ENCODE measurements at regions not wholly inside any gene's neighbourhood (a gene's known extent, or its start where the extent isn't known, plus 50 kb on each side); places are given as distances from the start of the nearest gene placed in this dataset.

DNA sequence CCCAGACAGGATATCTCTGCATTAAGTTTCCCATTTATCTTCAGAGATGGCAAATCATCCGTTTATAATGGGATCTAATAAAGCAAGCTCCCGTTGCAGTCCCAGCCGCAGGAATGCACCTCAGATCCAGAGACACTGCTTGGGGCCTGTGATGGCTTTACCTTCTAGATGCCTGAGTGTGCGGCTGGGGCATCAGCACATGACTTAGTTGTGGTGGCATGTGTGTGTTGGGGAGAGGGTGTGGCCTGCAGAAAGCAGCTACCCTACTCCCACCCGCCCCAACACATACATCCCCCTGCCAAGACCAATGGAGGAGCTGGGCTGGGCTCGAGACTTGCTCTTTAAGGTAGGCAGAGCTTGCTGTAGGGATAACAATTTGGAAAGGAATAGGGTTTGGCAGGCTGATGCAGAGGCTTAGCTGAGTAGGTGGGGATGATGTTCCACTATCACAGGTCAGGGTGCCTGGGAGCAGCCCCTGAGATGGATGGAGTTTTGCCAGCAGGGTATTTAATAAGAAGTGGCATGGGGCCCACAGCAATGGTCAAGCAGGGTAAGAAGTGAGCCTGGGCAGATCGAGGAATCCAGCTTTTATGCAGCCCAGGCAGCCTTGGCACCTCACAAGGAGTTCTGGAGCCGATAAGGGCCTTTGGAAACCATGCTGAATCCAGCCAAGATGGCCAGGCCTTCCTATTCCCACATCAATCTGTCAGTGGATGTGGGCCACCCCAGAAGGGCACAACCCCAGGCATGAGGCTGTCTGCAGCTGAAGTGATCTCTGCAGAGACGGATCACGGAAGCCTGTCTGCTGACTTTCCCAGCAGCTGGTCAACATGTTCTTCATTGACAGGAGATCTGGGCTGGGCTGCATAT, 601.3 kb downstream of the BUD13 start:
- DNase-seq, result no peak

- DNase-seq, result no peak
Measured at GRCh38 chr11:116170526-116171120, 602.2 kb downstream of the BUD13 start.

- DNase-seq, result no peak
Measured at GRCh38 chr11:116169776-116170175, 603.0 kb downstream of the BUD13 start.

DNA sequence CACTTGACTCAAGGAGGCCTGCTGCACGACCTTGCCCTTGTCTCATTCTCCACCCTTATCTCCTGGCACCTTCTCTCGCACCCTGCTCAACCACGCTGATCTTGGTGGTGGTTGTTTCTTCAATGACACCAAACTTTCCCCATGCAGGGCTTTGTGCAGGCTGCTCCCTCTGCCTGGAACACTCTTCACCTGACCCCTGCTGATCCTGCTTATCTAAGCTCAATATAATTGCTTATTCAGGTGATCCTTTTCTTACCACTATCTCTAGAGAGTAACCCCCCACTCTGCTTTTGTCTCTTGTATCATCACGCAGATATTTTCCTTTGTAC, 604.4 kb downstream of the BUD13 start:
- DNase-seq, result no peak

DNA sequence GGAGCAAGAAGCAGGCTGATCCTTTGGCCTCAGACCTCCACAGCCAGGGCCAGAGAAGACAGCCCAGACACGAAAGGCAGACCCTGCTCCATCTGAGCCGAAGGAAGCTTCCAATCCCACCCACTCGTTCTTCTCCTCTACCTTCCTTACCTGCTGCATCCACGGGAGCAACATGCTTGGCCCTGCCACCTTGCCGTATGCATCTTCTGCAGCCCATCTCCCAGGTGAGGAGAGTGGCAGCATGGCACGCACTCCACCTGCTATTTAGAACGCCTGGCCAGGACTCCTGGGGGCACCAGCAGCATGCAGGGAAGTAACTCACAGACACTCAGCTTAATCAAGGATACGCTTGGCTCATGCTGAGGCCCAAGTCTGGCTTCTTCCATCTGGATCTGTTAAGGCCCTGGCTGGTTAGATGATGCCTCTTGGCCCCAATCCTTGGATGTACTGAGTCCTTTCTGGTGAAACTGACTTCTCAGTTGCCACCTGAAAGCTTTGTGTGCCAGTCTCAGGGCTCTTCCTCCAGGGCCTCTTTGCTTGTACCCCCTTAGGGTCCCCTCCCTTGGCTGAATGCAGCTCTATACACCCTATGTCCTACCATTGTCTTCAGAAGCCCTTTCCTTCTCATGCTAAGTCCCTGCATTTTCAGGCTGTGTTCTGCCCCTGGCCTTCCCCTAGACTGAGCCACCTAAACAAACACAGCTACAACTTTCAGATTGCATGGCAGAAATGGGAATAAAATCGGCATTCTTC, 604.9 kb downstream of the BUD13 start:
- DNase-seq, result no peak

- DNase-seq, result no peak
Measured at GRCh38 chr11:116166573-116167465, 606.0 kb downstream of the BUD13 start.

GRCh38 chr11:116164843-116165242, 607.9 kb downstream of the BUD13 start:
- DNase-seq, result no peak

- no peak for DNase-seq
Measured at GRCh38 chr11:116162886-116163230, 609.9 kb downstream of the BUD13 start.

GRCh38 chr11:116162086-116162885, 610.5 kb downstream of the BUD13 start:
- DNase-seq, result no peak

DNA sequence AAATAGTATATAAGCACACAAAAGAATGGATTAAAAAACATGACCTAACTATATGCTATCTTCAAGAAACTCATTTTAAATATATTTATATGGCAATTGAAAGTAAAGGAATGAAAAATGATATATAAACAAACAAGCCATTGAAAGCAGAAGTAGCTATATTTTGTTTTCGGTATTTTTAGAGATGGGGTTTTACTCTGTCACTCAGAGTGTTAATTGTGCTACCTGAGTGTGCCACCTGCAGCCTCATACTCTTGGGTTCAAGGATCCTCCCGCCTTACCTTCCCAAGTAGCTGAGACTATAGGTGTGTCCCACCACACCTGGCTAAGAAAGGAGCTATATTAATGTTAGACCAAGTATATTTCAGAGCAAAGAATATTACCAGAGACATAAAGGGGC, 624.1 kb downstream of the BUD13 start:
- no peak for DNase-seq

- DNase-seq, result no peak
Measured at GRCh38 chr11:116148056-116148455, 624.7 kb downstream of the BUD13 start.

- DNase-seq, result no peak
Measured at GRCh38 chr11:116145187-116145865, 627.5 kb downstream of the BUD13 start.

DNA sequence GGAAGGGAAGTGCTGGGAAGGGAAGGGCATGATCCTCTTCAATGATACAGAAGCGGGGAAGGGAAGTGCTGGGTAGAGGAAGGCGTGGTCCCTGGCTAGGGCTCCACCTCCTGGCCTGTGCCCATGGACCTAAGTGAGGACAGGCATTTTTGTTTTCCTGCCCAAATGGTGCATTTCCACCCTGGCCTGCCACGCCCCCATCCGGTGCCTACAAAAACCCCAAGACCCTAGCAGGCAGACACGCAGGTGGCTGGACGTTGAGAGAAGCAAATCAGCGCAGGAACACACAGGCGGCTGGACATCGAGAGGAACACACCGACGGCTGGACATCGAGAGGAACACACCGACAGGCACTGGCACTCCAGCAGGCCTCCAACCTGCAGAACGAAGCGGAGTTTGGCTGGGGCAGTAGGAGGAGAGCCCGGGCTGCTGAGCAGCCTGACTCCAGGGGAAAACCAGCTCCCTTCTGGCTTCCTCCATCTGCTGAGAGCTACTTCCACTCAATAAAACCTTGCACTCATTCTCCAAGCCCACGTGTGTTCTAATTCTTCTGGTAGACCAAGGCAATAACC, 628.3 kb downstream of the BUD13 start:
- no peak for DNase-seq

- no peak for DNase-seq
Measured at GRCh38 chr11:116138280-116138679, 634.1 kb upstream of the CADM1 start.

DNA sequence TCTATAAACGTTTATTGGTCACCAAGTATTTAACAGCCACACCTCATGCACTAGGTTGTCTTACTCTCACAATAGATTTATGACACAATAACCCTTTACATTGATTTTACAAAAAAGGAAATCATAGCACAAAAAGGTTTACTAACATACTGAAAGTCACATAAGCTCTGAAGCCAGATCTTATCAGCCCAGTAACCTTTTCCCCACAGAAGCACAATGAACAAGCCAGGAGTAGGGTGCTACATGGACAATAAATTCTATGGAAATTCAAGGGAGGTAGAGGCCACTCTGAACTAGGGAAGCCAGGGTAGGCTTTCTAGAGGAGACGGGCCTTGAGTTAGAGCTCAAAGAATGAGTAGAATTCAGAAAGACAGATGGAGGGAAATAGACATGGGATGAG, 633.5 kb upstream of the CADM1 start:
- DNase-seq, result no peak

- no peak for DNase-seq
Measured at GRCh38 chr11:116136987-116137674, 632.9 kb upstream of the CADM1 start.

DNA sequence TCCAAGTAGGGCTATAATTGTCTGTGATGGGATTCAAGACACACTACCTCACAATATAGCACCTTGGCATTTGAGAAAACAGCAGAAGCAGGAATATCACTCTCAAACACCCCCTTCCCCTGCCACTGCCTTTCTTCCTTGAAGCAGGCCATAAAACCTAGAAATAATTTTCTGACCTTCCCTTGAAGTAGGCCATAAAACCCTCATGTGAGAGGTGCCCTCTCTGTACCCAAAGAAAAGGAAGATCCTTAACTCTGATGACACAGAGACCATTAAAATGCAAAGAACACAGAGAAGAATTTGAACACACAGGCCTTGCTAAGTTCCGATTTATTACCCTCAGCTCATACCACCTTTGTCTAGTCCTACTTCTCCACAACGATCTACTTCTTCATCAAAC, 631.7 kb upstream of the CADM1 start:
- DNase-seq, result no peak

- no peak for DNase-seq
Measured at GRCh38 chr11:116134450-116134849, 630.2 kb upstream of the CADM1 start.

- DNase-seq, result no peak
Measured at GRCh38 chr11:116132273-116132978, 628.2 kb upstream of the CADM1 start.

DNA sequence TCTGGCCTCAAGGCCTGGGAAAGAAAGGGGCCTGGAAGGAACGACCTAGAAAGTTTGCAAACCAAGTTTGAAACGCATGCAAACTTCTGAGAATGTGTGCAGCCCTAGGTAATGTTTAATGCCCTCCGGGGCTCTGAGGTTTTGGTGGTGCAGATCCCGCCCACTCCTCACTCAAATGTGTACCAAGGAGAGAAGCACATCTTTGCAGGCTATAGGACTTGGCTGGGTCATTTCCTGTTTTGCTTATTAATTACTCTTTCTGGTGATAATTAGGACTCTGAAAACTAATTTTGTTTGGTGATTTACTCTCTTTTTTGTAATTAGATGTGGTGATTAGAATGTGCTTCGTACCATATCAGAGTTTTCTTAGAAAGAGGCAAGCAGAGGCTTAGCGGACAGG, 625.9 kb upstream of the CADM1 start:
- no peak for DNase-seq

All from activated CD4-positive, alpha-beta T cell treated with anti-CD3 and anti-CD28 coated beads, Interleukin-2, amount 50 U/mL, for 4 hours (primary cell).